ENCODE measurements at regions not wholly inside any gene's neighbourhood (a gene's known extent, or its start where the extent isn't known, plus 50 kb on each side); places are given as distances from the start of the nearest gene placed in this dataset.
"Not testable (repeated sequence)": the region's sequence is repeated elsewhere in the genome, so short reads cannot be mapped to it uniquely, and the experiment has no call there.

DNA sequence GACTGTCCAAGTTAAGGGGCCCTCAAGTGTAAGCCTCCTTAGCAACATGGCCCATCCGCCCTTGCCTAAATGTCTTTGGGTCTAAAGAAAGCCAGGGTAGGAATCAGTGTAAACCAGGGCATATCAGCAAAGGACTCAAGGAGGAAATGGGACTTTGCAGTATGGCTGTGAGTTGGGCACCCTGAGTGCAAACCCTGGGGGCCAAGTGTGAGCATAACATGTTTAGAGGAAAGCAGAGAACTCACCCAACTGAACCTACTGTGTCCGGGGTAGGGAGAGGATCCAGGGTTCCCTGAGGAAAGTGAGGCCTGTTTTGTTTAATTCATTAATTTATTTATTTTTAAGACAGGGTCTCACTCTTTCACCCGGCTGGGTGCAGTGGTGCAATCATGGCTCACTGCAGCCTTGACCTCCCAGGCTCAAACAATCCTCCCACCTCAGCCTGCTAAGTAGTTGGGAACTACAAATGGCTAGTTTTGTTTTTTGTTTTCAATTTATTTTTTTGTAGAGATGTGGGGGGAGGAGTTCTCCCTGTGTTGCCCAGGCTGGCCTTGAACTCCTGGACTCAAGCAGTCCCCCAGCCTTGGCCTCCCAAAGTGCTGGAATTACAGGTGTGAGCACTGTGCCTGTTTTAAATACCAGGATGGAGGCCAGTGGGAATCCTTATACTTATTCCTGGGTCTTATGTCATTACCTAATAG, 51.0 kb upstream of the ACTR3 start:
- no peak for DNase-seq

DNA sequence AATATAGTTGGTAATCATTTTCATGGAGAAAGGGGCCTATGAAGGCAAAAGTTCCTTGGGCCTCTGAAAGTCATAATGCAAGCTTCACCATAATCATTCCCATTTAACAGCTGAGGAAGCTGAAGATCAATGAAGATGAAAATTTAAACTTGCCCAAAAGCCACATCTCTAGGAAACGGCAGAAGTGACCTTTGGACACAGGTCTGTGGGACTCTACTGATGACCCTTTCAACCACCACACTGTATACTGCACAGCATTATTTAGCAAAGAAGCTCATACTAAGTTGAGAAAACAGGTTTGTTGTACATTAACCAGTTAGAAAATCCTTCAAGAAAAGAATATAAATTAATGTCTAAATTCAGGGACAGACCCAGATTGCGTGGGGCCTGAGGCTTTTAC, 51.6 kb upstream of the ACTR3 start:
- DNase-seq: no peak

DNA sequence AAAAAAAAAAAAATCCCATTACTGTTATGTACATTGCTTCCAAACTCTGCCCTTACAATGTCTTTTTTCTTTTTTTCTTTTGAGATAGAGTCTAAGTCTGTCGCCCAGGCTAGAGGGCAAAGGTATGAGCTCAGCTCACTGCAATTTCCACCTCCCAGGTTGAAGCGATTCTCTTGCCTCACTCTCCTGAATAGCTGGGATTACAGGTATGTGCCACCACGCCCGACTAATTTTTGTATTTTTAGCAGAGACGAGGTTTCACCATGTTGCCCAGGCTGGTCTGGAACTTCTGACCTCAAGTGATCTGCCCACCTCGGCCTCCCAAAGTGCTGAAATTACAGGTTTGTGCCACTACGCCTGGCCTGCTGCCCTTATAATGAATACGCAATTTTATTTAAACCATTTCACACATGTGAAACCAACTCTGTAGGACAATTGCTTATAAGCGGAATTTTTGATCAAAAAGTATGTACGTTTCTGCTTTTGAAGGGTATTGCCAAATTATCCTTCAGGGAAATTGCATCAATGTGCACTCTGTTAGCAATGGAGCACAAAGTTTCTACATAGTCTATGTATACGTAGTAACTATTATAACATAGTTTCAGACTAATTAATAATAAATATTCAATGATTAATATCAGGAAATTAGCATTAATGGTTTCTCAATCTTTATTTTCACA, 55.7 kb upstream of the ACTR3 start:
- peak; percentile 23 for DNase-seq

DNA sequence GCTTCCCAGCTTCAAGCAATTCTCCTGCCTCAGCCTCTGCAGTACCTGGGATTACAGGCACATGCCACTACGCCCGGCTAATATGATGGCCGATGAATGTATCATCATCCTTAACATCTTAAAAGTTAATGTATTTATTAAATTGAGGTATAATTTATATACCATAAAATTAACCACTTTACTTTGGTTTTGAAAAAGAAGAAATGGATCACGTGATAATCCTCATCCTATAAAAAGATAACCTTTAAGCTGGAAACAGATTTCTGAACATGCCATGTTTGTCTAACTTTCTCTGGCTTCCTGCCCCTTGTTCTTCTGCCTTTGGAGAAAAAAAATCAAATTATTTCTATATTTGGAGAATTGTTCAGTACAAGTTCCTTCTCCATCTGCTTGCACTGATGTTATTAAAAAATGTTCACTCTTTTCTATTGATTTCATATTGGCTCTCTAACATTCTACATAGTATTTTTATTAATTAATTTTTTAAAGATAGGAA, 57.0 kb upstream of the ACTR3 start:
- no peak for DNase-seq

DNA sequence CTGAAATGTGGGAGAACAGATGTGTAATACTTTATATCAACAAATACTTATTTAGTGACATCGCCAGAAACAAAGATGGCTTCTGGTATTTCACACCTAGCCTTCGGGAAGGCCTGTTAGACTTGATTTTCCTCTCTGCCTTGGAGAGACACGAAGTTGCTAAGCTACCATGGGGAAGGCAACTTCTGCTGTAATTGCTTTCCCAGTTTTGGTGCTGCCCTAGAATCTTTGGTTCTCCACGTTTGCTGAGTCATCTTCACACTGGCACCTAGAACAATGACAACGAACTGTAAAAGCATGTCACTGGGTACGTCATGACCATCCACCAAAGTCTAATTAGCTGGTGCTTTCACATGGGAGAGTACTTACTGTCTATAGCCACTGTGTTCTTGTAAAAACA, 58.7 kb upstream of the ACTR3 start:
- DNase-seq: no peak

DNA sequence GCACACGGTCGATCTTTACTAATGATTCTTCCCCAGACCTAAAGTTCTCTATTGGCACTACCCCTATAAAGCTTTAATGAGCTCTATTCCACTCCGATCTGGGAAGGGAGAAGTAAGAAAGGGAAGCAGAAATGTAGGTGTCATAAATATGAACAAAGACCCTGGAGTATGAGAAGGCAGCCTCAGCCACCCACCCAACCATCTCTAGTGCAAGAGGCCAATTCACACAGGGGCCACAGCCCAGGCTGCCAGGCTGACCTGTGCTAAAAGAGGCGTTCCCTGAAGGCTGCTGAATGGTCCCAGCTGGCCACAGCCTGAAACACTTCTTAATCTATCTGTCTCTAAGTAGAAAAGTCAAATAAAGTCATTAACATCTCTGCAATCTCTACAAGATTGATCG, 60.1 kb upstream of the ACTR3 start:
- DNase-seq: no peak

DNA sequence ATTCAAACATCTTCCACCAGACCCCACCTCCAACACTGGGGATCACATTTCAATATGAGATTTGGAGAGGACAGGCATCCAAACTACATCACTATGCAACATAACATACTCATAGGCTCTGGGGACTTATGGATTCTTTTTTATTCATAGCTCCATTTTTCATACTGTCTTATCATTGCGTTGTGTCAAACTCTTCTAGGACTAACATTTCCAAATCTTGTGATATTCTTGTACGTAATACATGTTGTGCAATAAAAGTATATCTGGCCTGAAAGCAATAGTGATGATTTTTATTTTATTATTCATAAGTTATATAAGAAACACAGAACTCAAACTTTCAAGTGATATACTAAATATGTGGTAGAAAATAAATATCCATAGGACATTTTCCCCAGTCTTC, 60.6 kb upstream of the ACTR3 start:
- DNase-seq: no peak

DNA sequence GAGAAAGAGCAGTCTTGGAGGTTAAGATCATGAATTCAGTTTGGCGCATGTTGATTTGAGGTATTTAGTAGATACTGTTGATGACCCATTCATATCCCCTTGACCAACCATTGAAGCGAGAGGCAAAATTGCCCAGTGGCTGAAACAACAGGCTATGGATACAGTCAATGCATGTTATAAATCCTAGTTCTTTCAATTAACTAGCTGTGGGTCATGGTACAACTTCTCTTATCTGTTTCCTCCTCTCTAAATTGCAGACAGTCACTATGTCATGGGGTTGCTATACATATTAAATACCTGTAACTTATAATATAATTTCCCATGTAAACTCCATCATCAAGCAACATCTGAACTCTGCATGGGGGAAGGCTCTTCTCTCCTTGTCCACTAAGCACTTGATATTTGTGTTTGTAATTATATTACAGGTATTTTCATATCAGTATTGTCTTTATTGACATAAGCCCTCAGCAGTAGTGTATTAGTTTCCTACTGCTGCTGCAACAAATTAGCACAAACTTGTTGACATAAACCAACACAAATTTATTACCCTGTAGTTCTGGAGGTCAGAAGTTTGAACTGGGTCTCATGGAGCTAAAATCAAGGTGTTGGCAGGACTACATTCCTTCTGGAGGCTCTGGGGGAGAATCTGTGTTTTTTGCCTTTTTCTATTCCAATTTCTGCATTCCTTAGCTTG, 61.7 kb upstream of the ACTR3 start:
- DNase-seq: no peak

DNA sequence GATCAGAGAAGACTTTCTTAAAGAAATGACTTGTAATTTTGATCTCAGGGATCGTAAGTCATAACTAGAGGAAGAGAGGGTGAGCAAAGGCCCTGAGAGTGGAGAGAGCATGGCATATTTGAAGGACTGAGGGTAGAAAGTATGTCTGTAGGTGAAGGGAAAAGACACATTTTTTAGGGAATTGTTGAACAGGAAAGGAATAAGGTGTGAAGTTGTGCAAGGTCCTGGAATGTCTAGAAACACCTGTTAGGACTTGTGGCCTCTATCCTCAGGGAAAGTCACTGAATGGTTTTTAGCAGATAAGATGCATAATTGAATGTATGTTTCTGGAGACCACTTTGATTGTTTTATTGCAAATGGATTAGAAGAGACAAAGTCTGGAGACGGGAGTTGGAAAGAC, 62.5 kb upstream of the ACTR3 start:
- no peak for DNase-seq

DNA sequence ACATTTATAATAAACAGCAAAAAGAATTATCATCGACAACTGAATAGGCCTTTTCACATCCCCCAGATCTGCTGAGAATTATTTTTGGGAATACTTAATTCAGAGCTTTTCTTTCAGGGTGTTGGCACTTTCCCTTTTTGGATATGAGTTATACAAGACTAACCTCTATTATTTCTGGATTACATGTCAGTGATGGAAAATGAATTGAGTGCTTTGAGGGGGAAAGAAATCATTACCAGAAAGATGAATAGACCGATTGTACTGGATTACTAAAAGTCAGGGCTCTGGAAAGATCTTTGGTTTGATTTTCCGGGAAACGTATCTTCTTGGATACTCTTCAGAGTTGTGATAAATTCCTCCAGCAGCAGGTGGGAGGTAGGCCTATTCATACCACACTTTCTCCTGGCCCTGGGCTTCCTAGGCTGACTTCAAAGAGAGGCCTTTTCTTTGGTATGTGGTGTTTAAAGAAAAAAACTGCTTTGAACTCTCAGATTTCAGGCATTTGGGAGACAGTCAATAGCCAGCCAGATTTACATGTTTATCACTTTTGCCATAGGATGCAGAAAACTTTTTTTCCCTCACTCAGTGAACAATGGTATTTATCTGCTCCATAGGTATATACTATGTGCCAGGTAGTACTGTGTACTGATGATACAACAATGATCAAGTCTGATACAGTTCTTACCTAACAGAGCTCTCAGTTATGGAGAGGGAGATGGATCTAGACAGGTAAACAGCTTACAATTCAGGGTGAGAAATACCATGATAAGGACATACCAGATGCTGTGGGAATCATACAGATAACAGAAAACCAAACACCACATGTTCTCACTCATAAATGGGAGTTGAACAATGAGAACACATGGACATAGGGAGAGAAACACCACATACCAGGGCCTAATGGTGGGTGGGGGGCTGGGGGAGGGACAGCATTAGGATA, 63.3 kb upstream of the ACTR3 start:
- DNase-seq: no peak

DNA sequence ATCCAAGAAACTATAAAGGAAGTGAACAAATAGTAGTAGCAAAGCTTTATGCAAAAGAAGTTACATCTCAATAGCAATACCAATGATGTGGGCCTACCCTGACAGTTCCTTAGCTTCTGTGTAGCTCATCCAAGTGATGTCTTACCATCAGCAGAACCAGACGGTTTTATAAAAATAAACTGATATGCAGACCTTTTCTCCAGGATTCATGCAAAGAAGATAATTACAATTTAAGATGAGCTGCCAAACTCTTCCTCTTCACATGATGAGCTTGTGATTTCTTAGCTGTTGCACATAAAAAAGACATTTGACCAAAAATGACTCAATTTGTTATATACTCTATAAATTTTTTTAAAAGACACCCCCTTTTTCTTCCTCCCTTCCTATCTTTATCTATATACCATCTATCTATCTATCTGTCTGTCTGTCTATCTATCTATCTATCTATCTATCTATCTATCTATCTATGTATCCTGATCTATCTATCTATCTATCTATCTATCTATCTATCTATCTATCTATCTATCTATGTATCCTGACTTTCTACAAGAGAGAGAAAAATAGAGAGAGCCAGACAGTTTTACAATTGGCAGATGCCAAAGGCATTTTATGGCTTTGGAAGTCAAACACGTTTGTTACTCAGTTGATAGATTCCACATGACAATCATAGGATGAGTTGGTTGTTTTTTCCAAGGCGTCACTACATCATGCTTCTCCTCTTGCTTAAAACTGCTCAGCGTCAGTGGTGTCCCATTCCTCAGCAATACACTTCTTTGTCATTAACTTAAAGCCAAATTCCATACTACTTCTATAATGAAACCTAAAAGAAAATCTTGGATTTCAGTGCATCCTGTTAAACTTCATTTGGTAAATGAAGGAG, 65.9 kb upstream of the ACTR3 start:
- DNase-seq: no peak

DNA sequence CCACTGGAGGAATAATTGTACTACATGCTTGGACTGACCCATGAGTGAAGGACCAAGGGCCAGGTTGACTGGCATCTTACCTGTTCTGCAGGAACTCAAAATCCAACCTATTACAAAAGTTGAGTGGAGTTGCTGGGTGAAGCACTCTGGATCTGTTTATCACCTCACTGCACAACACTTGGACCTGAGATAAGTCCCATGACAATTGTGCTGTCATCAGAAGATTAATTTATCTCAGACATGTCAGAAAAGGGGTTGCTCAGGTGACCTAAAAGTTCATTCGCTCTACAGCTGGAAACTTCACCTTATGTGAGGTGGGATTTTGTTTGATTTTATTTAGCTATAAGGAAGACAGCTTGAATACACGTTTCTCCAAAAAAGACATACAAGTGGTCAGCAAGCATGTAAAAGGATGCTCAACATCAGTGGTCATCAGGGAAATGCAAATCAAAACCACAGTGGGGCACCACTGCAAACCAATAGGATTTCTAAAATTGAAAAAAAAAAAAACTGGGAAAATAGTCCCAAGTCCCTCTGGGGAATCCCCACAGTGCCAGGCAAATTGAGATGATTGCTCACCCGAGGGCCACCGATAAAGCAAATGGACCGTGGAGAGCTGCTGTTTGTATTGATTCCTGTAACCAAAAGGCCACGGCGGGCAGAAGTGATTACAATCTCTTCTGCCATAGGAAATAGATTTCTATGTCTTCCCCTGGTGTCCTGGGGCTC, 65.8 kb upstream of the SLC35F5 start:
- no peak for DNase-seq

DNA sequence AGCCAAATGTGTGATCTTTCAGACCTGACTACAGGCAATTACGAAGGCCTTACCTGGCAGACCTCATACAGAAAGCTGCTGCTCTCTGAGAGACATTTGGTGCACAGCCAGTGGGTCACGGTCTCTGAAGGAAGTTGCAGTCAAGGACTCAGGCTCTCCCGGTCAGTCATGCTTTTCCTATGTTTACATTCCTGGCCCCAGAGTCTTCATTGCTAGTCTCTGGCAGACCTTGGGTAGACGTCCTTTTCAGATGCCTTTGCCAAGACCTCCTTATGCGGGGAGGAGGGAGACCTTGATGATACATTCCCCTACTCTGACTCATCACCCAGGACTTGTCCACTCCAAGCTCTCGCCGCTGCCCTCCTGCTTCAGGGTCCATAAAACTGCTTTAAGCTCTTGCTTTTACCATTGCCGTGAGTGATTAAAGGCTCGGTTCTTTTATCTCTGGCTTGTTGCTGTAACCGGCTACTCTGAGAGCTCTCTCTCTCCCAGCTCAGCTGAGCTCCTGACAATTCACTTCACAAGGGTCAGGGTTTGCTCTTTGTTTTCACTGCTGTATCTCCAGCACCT, 62.0 kb upstream of the SLC35F5 start:
- DNase-seq: peak; percentile 81

DNA sequence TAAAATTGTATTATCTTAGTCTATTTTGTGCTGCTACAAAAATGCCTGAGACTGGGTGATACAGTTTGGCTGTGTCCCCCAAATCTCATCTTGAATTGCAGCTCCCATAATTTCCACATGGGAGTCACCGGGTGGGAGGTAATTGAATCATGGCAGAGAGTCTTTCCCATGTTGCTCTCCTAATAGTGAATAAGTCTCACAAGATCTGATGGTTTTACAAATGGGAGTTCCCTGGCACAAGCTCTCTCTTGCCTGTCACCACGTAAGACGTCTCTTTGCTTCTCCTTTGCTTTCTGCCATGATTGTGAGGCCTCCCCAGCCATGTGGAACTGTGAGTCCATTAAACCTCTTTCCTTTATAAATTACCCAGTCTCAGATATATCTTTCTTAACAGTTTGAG, 57.0 kb upstream of the SLC35F5 start:
- not testable (repeated sequence) for DNase-seq

DNA sequence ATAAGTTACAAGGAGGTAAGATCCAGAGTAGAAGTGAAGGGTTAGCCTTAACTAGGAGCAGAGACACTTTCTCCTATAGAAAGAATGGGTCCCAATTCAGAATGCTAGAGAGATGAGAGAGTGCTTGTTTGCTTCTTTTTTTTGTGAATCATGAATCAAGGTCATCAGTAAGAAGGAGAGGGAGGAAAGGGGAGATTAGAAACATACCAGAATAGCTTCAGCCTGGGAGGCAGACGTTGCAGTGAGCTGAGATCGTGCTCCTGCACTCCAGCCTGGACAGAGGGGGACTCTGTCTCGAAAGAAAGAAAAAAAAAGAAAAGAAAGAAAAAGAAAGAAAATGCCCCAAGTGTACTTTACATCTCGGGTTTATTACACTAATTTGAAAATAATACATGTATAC, 55.8 kb upstream of the SLC35F5 start:
- no peak for DNase-seq

DNA sequence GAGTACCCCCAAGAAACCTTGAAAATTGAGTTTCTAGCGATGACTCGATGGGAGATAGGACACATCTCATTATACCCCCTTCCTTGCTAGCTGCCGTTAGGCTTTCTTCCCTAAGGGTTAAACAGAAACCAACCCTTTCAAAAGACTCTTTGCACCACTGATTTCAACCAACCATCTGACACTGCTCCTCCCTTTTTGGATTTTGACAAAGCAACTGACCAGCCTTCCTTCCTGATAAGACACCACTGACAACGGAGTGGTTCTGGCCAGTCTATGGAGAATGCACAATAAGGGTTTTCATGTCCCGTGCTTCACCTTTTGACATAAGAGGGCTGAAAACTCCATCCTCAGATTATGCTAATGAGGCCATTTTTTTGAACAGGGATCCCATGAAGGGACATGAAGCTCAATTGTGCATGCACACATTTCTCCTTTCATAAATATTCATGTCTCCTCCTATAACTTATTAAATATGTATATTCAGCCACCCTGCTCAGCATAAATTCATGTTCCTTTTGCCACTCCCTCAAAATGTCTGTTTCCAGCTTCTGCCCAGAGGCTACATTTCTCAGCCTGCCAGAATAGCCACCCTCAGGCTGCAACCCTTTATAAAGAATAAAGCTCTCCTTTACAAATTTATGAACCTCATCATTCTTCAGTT, 52.8 kb upstream of the SLC35F5 start:
- DNase-seq: no peak

DNA sequence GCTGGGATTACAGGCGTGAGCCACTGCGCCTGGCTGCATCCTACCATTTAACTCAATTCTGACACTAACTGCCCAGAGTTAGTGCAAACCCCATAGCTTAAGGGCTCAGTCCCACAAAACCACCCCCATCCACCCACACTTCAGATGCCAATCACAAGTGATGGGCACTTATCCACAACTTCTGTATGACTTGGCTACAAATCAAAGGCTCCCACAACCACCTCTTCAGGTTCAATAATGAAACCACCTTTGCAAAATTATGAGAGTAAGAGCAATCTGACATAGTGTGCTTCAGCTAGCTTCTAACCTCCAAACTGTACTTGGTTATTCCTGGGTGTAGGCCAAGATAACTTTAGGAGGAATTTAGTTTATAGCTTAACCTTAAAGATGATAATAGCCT, 51.3 kb upstream of the SLC35F5 start:
- DNase-seq: no peak

DNA sequence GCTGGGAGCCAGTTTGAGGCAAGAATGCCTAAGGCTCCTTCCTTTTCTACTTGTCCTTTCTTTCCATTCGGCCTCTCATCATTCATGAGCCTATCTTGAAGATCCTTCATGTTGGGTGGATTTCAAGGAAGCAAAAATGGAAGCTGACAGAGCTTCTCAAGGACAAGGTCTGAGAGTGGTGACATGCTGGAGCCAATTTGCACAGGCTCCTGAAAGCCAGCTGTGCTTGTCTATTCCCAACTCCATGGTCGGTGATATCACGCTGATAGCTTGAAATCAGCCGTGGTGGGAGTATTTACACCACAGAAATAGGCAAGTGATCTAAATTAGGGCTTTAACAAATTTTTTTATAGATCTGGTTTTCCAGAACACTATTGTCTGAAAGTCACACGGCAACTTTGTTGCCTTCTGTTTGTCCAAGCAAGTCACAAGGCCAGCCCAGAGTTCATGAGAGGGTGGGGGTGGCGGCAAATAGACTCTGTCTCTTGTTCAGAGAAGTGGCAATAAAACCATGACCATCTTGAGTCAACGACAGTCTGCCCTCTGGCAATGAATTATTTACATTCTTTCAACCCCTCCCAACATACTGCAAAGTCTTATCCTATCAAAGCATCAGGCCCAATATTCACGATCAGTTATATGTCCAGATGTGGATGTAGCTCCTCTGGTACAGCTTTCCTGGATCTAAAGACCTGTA, 49.9 kb upstream of the SLC35F5 start:
- no peak for DNase-seq

Data from renal pelvis (tissue), 1 donor.